GM19397 (cell line): ENCODE measurements at regions not wholly inside any gene's neighbourhood (a gene's known extent, or its start where the extent isn't known, plus 50 kb on each side); places are given as distances from the start of the nearest gene placed in this dataset.

Source experiments
- ATAC-seq: cut with Tn5 transposase; IDR thresholded peaks from one replicate; pipeline ENCODE4 v1.9.1; 2021; ENCODE audit warnings: mild to moderate bottlenecking, moderate library complexity; ENCODE audit not compliant: unreplicated experiment

- ATAC-seq = no peak
Measured at GRCh38 chr1:106969731-106970130, 86.7 kb upstream of the PRMT6 start.

- no peak for ATAC-seq
Measured at GRCh38 chr1:106972074-106972473, 84.4 kb upstream of the PRMT6 start.

GRCh38 chr1:106975944-106976343 lies 80.5 kb upstream of the PRMT6 start:
- no peak for ATAC-seq

GRCh38 chr1:106978477-106979322 lies 77.8 kb upstream of the PRMT6 start:
- ATAC-seq = no peak

- ATAC-seq = no peak
Measured at GRCh38 chr1:106979371-106979770, 77.1 kb upstream of the PRMT6 start.

- no peak for ATAC-seq
Measured at GRCh38 chr1:106980121-106980520, 76.4 kb upstream of the PRMT6 start.

- ATAC-seq = no peak
Measured at GRCh38 chr1:106984801-106985200, 71.7 kb upstream of the PRMT6 start.

GRCh38 chr1:106986603-106987002 lies 69.9 kb upstream of the PRMT6 start:
- ATAC-seq = no peak

- peak; percentile 90 for ATAC-seq
Measured at GRCh38 chr1:106995970-106996369, 60.5 kb upstream of the PRMT6 start.

- ATAC-seq = no peak
Measured at GRCh38 chr1:106998431-106999002, 58.0 kb upstream of the PRMT6 start.

- ATAC-seq = no peak
Measured at GRCh38 chr1:107000902-107001301, 55.6 kb upstream of the PRMT6 start.

GRCh38 chr1:107003972-107004371 lies 52.5 kb upstream of the PRMT6 start:
- ATAC-seq = no peak

- no peak for ATAC-seq
Measured at GRCh38 chr1:107004421-107004820, 52.1 kb upstream of the PRMT6 start.
